ENCODE measurements at regions not wholly inside any gene's neighbourhood (a gene's known extent, or its start where the extent isn't known, plus 50 kb on each side); places are given as distances from the start of the nearest gene placed in this dataset.

DNA sequence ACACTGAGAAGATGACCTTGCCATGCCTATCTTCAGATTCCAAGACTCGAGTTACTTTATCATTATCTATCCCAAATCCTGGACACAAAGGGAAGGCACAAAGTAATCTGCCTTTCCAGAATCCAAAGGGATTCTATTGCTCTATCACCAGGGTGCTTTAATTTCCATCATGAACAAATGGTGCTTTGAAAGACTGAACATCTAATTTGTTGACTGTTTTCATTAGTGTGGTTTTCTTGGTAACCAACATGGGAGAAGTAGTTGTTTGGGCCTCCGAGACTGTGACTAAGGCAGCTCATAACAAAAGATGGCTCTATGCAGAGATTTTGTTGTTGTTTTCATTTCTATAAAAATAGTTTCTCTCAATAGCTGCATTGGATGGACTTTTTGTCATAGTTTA lies 441.0 kb upstream of the SOX9 start:
- WGBS, result 75% methylated on average over 2 of the region's 2 CpGs
- DNase-seq (ENCODE audit: low spot score in 2 of 2), result no peak
- Histone ChIP-seq H3K36me3 (no peaks in the 10 kb centered on the region), H3K4me1 (no peaks in the 10 kb centered on the region), H3K4me3 (no peak overlapping the region), H3K27me3 (no peaks in the 10 kb centered on the region), H3K27ac (no peak overlapping the region), H3K9me3 (no peaks in the 10 kb centered on the region)
- TF ChIP-seq, protein P1, sequence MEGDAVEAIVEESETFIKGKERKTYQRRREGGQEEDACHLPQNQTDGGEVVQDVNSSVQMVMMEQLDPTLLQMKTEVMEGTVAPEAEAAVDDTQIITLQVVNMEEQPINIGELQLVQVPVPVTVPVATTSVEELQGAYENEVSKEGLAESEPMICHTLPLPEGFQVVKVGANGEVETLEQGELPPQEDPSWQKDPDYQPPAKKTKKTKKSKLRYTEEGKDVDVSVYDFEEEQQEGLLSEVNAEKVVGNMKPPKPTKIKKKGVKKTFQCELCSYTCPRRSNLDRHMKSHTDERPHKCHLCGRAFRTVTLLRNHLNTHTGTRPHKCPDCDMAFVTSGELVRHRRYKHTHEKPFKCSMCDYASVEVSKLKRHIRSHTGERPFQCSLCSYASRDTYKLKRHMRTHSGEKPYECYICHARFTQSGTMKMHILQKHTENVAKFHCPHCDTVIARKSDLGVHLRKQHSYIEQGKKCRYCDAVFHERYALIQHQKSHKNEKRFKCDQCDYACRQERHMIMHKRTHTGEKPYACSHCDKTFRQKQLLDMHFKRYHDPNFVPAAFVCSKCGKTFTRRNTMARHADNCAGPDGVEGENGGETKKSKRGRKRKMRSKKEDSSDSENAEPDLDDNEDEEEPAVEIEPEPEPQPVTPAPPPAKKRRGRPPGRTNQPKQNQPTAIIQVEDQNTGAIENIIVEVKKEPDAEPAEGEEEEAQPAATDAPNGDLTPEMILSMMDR (IDR thresholded peaks at IDR 0.05), result no peak
- no peak for TF ChIP-seq POLR2AphosphoS5 (IDR thresholded peaks at IDR 0.05)
- TF ChIP-seq EP300 (IDR thresholded peaks at IDR 0.05), result no peak
- no peak for TF ChIP-seq POLR2A (IDR thresholded peaks at IDR 0.05)

DNA sequence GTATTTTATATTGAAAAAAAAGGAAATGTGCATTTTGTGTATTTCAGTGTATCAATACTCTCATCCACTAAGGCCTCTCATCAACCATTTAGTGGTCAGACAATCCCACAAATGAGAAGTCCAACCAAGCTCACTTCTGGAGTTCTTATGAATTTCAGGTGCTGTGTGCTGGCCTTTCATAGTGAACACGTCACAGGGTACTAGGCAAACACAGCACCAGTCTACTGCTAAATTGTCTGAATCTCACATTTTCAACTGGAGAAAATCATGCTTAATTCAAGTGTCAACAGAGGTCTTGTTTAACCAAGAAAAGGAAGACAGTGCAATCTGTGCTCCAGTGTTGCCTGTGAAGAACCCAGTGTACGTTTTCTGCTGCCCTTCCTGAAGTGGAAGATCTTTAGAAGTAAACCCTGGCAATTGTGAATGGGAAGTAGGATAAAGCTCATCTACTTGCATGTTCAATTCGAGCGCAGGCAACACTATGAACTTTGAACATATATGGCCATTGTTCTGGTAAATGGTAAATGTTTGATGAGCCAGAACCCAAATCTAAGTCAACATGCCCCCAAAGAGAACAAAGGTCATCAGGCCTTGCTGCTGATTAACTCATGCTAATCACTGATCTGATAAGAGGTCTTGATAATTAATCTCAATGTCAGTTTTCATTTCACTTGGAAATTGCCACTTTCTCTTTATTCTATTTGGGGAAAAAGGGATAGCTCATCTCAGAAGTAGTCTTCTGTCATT lies 439.2 kb upstream of the SOX9 start:
- Histone ChIP-seq H3K9me3 (no peaks in the 10 kb centered on the region), H3K36me3 (no peaks in the 10 kb centered on the region), H3K4me3 (no peak overlapping the region), H3K27me3 (no peaks in the 10 kb centered on the region), H3K27ac (no peak overlapping the region), H3K4me1 (no peaks in the 10 kb centered on the region)
- DNase-seq (ENCODE audit: low spot score in 2 of 2), result no peak
- WGBS, result 88% methylated on average over 4 of the region's 4 CpGs
- TF ChIP-seq POLR2A (IDR thresholded peaks at IDR 0.05), result no peak
- no peak for TF ChIP-seq EP300 (IDR thresholded peaks at IDR 0.05)
- TF ChIP-seq POLR2AphosphoS5 (IDR thresholded peaks at IDR 0.05), result no peak
- TF ChIP-seq, protein P1 (IDR thresholded peaks at IDR 0.05), result no peak

DNA sequence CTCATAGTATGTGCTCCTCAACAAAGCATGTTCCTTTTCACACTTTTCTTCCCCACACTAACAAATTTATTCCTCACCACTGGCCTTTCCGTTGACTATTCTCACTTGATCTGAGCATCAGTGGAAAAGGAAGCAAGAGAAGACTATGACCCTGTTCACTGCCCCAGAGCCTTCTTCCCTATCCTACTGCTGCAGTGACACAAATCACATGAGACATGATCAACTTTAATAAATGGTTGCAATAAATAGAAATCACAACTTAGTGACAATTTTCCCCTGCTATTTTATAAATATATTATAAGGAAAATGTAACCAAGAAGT lies 438.7 kb upstream of the SOX9 start:
- Histone ChIP-seq H3K36me3 (no peaks in the 10 kb centered on the region), H3K27me3 (no peaks in the 10 kb centered on the region), H3K9me3 (no peaks in the 10 kb centered on the region), H3K4me3 (no peak overlapping the region), H3K4me1 (no peaks in the 10 kb centered on the region), H3K27ac (no peak overlapping the region)
- no peak for DNase-seq (ENCODE audit: low spot score in 2 of 2)
- WGBS, result 78% methylated on average over 1 of the region's 1 CpG
- TF ChIP-seq POLR2A (IDR thresholded peaks at IDR 0.05) (no peak), EP300 (IDR thresholded peaks at IDR 0.05) (no peak)

DNA sequence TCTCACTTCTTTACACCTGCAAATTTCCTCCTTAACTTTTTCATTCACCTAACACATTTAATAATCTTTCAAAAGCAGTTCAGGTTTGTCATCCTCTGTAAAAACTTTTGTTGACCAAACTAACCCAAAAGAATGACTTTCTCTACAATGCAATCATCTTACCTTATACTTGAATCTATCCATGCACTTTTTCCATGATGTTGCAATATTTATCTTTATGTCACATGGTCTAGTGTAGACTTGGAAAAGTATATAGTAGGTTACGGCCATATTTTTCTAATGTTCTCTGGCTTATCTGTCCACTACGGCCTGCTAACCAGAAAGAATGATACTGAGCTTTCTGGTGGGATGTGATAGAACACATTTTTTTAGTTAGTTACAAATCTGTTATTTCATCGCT lies 431.0 kb upstream of the SOX9 start:
- TF ChIP-seq POLR2A (IDR thresholded peaks at IDR 0.05) (no peak), EP300 (IDR thresholded peaks at IDR 0.05) (no peak), POLR2AphosphoS5 (IDR thresholded peaks at IDR 0.05) (no peak)
- TF ChIP-seq, protein P1 (IDR thresholded peaks at IDR 0.05), result no peak
- DNase-seq (ENCODE audit: low spot score in 2 of 2), result no peak
- H3K36me3 ChIP-seq, result no peaks in the 10 kb centered on the region
- H3K27ac ChIP-seq, result no peak overlapping the region
- H3K4me3 ChIP-seq, result no peak overlapping the region
- no peaks in the 10 kb centered on the region for H3K27me3 ChIP-seq
- no peaks in the 10 kb centered on the region for H3K4me1 ChIP-seq
- H3K9me3 ChIP-seq, result no peaks in the 10 kb centered on the region
- WGBS, result 92% methylated on average over 3 of the region's 3 CpGs

DNA sequence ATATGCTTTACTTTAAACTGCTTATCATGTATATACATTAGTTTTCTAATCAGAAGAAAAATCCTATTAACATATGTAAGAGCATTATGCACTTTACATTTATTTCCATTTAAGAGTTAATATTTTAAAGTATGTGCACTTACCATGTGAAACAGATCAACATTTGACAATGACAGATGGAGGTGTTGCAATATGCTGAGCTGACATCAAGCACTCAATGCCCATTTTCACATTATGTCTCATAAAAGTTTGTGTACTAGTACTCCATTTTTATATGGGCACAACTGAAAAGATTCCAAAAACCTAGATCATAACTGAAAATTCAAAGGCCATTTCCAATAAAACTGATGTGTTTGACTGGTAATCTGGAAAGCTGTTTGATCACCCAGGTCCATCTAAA lies 420.9 kb upstream of the SOX9 start:
- Histone ChIP-seq H3K27ac (no peak overlapping the region), H3K4me1 (no peaks in the 10 kb centered on the region)
- TF ChIP-seq EP300 (IDR thresholded peaks at IDR 0.05) (no peak), POLR2A (IDR thresholded peaks at IDR 0.05) (no peak), POLR2AphosphoS5 (IDR thresholded peaks at IDR 0.05) (no peak)
- TF ChIP-seq, protein P1 (IDR thresholded peaks at IDR 0.05), result no peak

DNA sequence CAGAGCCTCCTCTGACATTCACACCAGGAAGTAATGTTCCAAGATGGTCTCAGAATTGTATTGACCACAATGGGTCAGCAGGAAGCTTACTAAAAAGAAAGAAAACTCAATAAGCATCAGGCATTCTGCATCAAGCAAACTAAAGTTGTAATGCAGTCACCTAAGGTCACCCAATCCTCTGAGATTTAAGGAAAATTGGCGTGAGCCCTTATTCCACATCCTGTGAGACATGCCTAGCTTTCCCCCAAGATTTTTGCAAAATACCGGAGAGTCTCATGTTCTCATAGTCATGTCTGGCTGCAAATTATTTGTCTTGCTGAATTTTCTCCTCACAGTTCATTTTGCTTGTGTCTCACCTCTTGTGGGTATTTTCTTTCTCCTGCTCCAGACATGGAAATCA lies 417.1 kb upstream of the SOX9 start:
- no peaks in the 10 kb centered on the region for H3K4me1 ChIP-seq
- TF ChIP-seq POLR2AphosphoS5 (IDR thresholded peaks at IDR 0.05) (no peak), EP300 (IDR thresholded peaks at IDR 0.05) (no peak), POLR2A (IDR thresholded peaks at IDR 0.05) (no peak)
- TF ChIP-seq, protein P1 (IDR thresholded peaks at IDR 0.05), result no peak
- H3K27ac ChIP-seq, result no peak overlapping the region
- DNase-seq (ENCODE audit: low spot score in 2 of 2), result no peak
- WGBS, result 79% methylated on average over 2 of the region's 2 CpGs
- H3K4me3 ChIP-seq, result no peak overlapping the region
- no peaks in the 10 kb centered on the region for H3K36me3 ChIP-seq
- H3K9me3 ChIP-seq, result no peaks in the 10 kb centered on the region
- H3K27me3 ChIP-seq, result no peaks in the 10 kb centered on the region

More for the DNA sequence above, 420.9 kb upstream of the SOX9 start:
- Histone ChIP-seq H3K27me3 (no peaks in the 10 kb centered on the region), H3K9me3 (no peaks in the 10 kb centered on the region), H3K36me3 (no peaks in the 10 kb centered on the region), H3K4me3 (no peak overlapping the region)
- no peak for DNase-seq (ENCODE audit: low spot score in 2 of 2)
